ENCODE measurements at regions not wholly inside any gene's neighbourhood (a gene's known extent, or its start where the extent isn't known, plus 50 kb on each side); places are given as distances from the start of the nearest gene placed in this dataset.

- 0 out of 2 replicates have a peak, but pooled peaks cover 4% of the 10 kb centered on the region for H3K27me3 ChIP-seq
- no peaks in the 10 kb centered on the region for H3K36me3 ChIP-seq
- H3K4me3 ChIP-seq: no peak overlapping the region
- no peak overlapping the region for H3K27ac ChIP-seq
- no peak for DNase-seq
- peaks cover 23% of the 10 kb centered on the region for H3K4me1 ChIP-seq
- H3K9me3 ChIP-seq (replicated peaks): no peaks in the 10 kb centered on the region
Measured at GRCh38 chr11:19345519-19345847, 104.7 kb upstream of the E2F8 start.

GRCh38 chr11:19344661-19345518, 104.1 kb upstream of the E2F8 start:
- Histone ChIP-seq H3K27ac (no peak overlapping the region), H3K36me3 (no peaks in the 10 kb centered on the region), H3K9me3 (replicated peaks) (no peaks in the 10 kb centered on the region), H3K27me3 (0 out of 2 replicates have a peak, but pooled peaks cover 4% of the 10 kb centered on the region), H3K4me1 (peaks cover 23% of the 10 kb centered on the region), H3K4me3 (no peak overlapping the region)
- no peak for DNase-seq

DNA sequence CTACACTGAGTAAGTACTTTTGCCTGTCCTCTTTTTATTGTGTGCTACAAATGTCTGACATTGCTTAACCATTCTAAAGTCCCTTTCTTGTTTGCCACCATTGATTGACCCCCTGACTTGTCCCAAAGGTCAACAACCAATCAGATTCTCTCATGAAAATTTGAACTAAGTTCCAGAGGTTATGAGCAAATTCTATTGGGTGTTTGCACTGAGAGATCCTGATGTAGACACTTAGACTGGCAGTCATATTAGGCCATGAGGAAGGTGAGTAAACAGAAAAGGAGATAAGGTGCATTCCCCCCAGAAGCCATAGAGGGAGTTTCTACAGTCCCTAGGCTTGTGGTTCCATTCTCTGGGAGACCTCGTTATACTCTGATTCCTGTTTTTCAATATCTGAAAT, 101.3 kb upstream of the E2F8 start:
- Histone ChIP-seq H3K36me3 (no peaks in the 10 kb centered on the region), H3K27me3 (0 out of 2 replicates have a peak, but pooled peaks cover 4% of the 10 kb centered on the region), H3K9me3 (replicated peaks) (no peaks in the 10 kb centered on the region), H3K4me3 (no peak overlapping the region), H3K27ac (no peak overlapping the region), H3K4me1 (peaks cover 2% of the 10 kb centered on the region; the same call in 1 of the 2 replicates)
- no peak for DNase-seq

- Histone ChIP-seq H3K4me1 (peaks cover 28% of the 10 kb centered on the region), H3K4me3 (no peak overlapping the region), H3K9me3 (replicated peaks) (no peaks in the 10 kb centered on the region), H3K36me3 (no peaks in the 10 kb centered on the region), H3K27me3 (0 out of 2 replicates have a peak, but pooled peaks cover 4% of the 10 kb centered on the region), H3K27ac (no peak overlapping the region)
- no peak for DNase-seq
Measured at GRCh38 chr11:19338375-19338774, 97.6 kb upstream of the E2F8 start.

- Histone ChIP-seq H3K9me3 (replicated peaks) (no peaks in the 10 kb centered on the region), H3K4me3 (no peak overlapping the region), H3K27ac (no peak overlapping the region), H3K27me3 (0 out of 2 replicates have a peak, but pooled peaks cover 4% of the 10 kb centered on the region), H3K36me3 (no peaks in the 10 kb centered on the region), H3K4me1 (peaks cover 28% of the 10 kb centered on the region)
- no peak for DNase-seq
Measured at GRCh38 chr11:19337779-19338178, 97.0 kb upstream of the E2F8 start.

DNA sequence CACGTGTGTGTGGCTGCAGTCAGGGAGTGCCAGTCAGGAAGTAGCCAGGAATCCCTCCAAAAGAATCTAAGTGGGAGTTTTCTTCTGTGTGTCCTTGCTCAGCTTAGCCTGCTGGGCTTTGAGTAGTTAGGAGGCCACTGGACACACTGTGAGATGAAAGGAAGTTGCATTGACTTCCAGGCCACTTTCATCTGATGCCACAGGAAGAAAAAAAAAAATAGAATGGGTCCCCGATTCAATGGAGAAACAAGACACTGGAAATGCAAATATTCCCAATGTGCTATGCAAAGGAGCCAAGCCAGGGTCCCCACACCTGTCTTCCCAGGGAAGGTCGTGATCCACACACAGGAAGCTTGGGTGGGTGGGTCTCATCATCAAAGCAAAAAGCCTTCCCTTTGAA, 95.6 kb upstream of the E2F8 start:
- no peaks in the 10 kb centered on the region for H3K9me3 ChIP-seq (replicated peaks)
- DNase-seq: no peak
- H3K36me3 ChIP-seq: no peaks in the 10 kb centered on the region
- H3K27me3 ChIP-seq: no peaks in the 10 kb centered on the region
- H3K4me1 ChIP-seq: peaks cover 28% of the 10 kb centered on the region
- H3K27ac ChIP-seq: no peak overlapping the region
- no peak overlapping the region for H3K4me3 ChIP-seq

DNA sequence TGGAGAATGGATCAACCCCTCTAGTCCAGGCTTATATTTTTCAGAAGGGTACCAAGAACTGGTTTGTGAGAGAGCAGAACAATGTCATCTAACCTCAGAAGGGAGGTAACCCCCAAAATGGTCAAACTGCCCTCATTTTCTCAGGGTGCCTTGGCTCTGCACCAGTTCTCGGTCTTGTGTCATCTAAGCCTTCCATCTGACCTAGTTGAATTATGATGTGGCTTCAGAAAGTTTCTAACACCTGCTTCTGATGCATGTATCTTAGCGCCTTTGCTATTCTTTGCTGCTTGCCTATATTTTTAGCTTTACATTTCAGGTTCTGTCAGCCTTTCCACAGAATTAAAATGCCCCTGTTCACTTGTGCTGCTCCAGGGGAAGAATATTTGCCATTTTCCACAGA, 91.7 kb upstream of the E2F8 start:
- H3K36me3 ChIP-seq: no peaks in the 10 kb centered on the region
- H3K27ac ChIP-seq: no peak overlapping the region
- no peaks in the 10 kb centered on the region for H3K27me3 ChIP-seq
- H3K4me3 ChIP-seq: no peak overlapping the region
- peaks cover 58% of the 10 kb centered on the region for H3K4me1 ChIP-seq
- DNase-seq: no peak
- no peaks in the 10 kb centered on the region for H3K9me3 ChIP-seq (replicated peaks)

GRCh38 chr11:19330416-19330815, 89.7 kb upstream of the E2F8 start:
- H3K4me3 ChIP-seq: no peak overlapping the region
- no peak overlapping the region for H3K27ac ChIP-seq
- H3K36me3 ChIP-seq: no peaks in the 10 kb centered on the region
- H3K27me3 ChIP-seq: no peaks in the 10 kb centered on the region
- DNase-seq: no peak
- H3K9me3 ChIP-seq (replicated peaks): no peaks in the 10 kb centered on the region
- peaks cover 44% of the 10 kb centered on the region for H3K4me1 ChIP-seq

- DNase-seq: no peak
- Histone ChIP-seq H3K27ac (no peak overlapping the region), H3K27me3 (no peaks in the 10 kb centered on the region), H3K4me1 (peaks cover 40% of the 10 kb centered on the region), H3K9me3 (replicated peaks) (no peaks in the 10 kb centered on the region), H3K4me3 (no peak overlapping the region), H3K36me3 (no peaks in the 10 kb centered on the region)
Measured at GRCh38 chr11:19329970-19330369, 89.2 kb upstream of the E2F8 start.

- Histone ChIP-seq H3K27me3 (no peaks in the 10 kb centered on the region), H3K36me3 (no peaks in the 10 kb centered on the region), H3K4me3 (no peak overlapping the region), H3K27ac (no peak overlapping the region), H3K4me1 (peaks cover 34% of the 10 kb centered on the region), H3K9me3 (replicated peaks) (no peaks in the 10 kb centered on the region)
- DNase-seq: peak; percentile 79 to 92
Measured at GRCh38 chr11:19328586-19329311, 88.0 kb upstream of the E2F8 start.

GRCh38 chr11:19327280-19327679, 86.5 kb upstream of the E2F8 start:
- Histone ChIP-seq H3K27ac (no peak overlapping the region), H3K4me1 (peaks cover 30% of the 10 kb centered on the region), H3K27me3 (no peaks in the 10 kb centered on the region), H3K36me3 (no peaks in the 10 kb centered on the region), H3K9me3 (replicated peaks) (no peaks in the 10 kb centered on the region), H3K4me3 (no peak overlapping the region)
- no peak for DNase-seq

GRCh38 chr11:19326499-19326898, 85.8 kb upstream of the E2F8 start:
- Histone ChIP-seq H3K9me3 (replicated peaks) (no peaks in the 10 kb centered on the region), H3K27ac (no peak overlapping the region), H3K36me3 (no peaks in the 10 kb centered on the region), H3K4me1 (peaks cover 30% of the 10 kb centered on the region), H3K4me3 (no peak overlapping the region), H3K27me3 (no peaks in the 10 kb centered on the region)
- peak in 1 of 2 experiments; percentile 43 for DNase-seq

DNA sequence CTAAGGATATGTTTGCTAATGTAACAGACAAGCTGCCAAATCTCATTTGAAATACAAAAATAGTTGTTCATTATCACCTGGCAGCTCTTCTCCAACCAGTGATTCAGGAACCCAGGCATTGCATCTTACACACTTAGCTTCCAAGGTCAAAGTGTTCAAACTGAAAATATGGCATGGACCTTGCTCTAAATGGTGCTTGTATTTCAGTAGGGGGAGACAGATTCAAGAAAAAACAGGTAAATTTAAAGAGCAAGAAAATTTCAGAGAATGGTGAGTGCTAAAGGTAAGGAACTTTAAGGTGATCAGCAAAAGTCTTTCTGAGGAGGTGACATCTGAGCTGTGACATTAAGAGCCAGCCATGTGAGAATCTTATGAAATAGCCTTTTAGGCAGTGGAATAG, 82.8 kb upstream of the E2F8 start:
- DNase-seq: no peak
- H3K27ac ChIP-seq: no peak overlapping the region
- peaks cover 5% of the 10 kb centered on the region for H3K4me1 ChIP-seq
- H3K9me3 ChIP-seq (replicated peaks): no peaks in the 10 kb centered on the region
- no peak overlapping the region for H3K4me3 ChIP-seq
- H3K36me3 ChIP-seq: no peaks in the 10 kb centered on the region
- no peaks in the 10 kb centered on the region for H3K27me3 ChIP-seq

DNA sequence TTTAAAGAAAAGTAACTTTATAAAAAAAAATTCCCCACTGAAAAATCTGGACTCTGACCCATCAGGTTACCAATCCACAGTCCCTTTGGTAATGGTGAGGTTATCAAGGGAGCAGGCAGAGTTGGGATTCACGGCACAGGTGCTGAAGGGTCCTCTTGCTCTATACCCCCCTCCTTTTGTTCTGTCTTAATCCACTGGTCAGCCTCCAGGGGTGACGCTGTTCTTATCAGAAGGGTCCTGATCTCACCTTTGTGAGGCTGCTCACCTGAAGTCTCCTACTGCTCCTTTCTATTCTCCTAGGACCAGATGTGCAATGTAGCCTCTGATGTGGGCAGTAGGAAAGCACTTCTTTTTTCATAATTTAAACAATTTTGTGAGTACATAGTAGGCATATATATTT, 80.6 kb upstream of the E2F8 start:
- H3K9me3 ChIP-seq (replicated peaks): no peaks in the 10 kb centered on the region
- H3K36me3 ChIP-seq: no peaks in the 10 kb centered on the region
- H3K4me3 ChIP-seq: no peak overlapping the region
- H3K27ac ChIP-seq: no peak overlapping the region
- no peaks in the 10 kb centered on the region; the same call in 1 of the 2 replicates for H3K4me1 ChIP-seq
- no peaks in the 10 kb centered on the region for H3K27me3 ChIP-seq
- DNase-seq: no peak

DNA sequence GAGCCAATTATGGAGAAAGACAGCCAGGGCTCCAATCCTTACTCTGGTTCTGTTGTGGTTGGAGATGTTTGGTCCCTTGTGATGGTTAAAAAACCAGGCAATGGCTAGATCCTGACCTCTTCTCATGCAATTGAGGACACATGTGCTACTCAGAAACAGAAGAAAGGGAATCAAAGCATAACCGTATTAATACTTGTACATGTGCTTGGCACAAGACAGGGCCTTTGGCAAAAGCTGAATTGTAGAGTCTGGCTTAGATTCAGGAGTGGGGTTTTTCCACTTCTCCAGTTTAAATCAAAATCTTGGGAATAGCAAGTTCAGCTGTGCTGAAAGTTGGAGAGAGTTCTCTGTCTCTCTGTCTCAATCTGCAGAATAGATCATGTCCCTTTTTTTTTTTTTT, 80.1 kb upstream of the E2F8 start:
- H3K27me3 ChIP-seq: no peaks in the 10 kb centered on the region
- no peaks in the 10 kb centered on the region for H3K36me3 ChIP-seq
- H3K27ac ChIP-seq: no peak overlapping the region
- no peaks in the 10 kb centered on the region; the same call in 1 of the 2 replicates for H3K4me1 ChIP-seq
- H3K9me3 ChIP-seq (replicated peaks): no peaks in the 10 kb centered on the region
- H3K4me3 ChIP-seq: no peak overlapping the region
- DNase-seq: no peak

Data from SJCRH30 (cell line).